H1 (cell line): ENCODE measurements at regions not wholly inside any gene's neighbourhood (a gene's known extent, or its start where the extent isn't known, plus 50 kb on each side); places are given as distances from the start of the nearest gene placed in this dataset.

Experiments
- CHD2 ChIP-seq: IDR thresholded peaks from 2 replicates; pipeline ENCODE4 v1.6.1; 2012; ENCODE audit warnings: low read length, improper control_type of control experiment
- CREB1 ChIP-seq: IDR thresholded peaks from 2 replicates; pipeline ENCODE4 v1.6.1; 2012; ENCODE audit warnings: inconsistent platforms
- EP300 ChIP-seq, 2 experiments: IDR thresholded peaks; 1 replicate in 1 of 2; 2 replicates in 1 of 2; pipeline ENCODE4 v1.6.1; 2011 to 2012; ENCODE audit warnings: low read depth in 2 of 2, low read length in 2 of 2, mild to moderate bottlenecking in 2 of 2, borderline replicate concordance in 1 of 2, inconsistent platforms in 1 of 2, moderate library complexity in 1 of 2
- EZH2 ChIP-seq: fragments of 200-600 bp; sonication (generic); IDR thresholded peaks from 2 replicates; pipeline ENCODE4 v1.7.1; 2012; ENCODE audit warnings: low read depth, mild to moderate bottlenecking, moderate library complexity, low read length, inconsistent platforms; ENCODE audit not compliant: severe bottlenecking
- FOSL1 ChIP-seq: IDR thresholded peaks from 2 replicates; pipeline ENCODE4 v1.6.1; 2011; ENCODE audit warnings: mild to moderate bottlenecking, low read depth, low read length, moderate library complexity; ENCODE audit not compliant: insufficient read depth
- HDAC2 ChIP-seq, 2 experiments: fragments of 300-600 bp in 1 of 2; sonication (generic) in 1 of 2; IDR thresholded peaks; 2 replicates each; pipeline ENCODE4 v1.6.1; 2011 to 2012; ENCODE audit warnings: low read depth in 2 of 2, low read length in 2 of 2, mild to moderate bottlenecking in 2 of 2, moderate library complexity in 2 of 2, borderline replicate concordance in 1 of 2, inconsistent platforms in 1 of 2
- PHF8 ChIP-seq: fragments of 200-600 bp; sonication (generic); conservative IDR thresholded peaks from 2 replicates; pipeline ENCODE4 v1.7.1; 2012; ENCODE audit warnings: low read depth, mild to moderate bottlenecking, inconsistent platforms, low read length, moderate library complexity
- POLR2A ChIP-seq, 2 experiments: IDR thresholded peaks; 1 replicate in 1 of 2; 2 replicates in 1 of 2; pipeline ENCODE4 v1.6.1; 2011; ENCODE audit warnings: low read depth in 2 of 2, low read length in 2 of 2, mild to moderate bottlenecking in 2 of 2; ENCODE audit errors: control extremely low read depth in 1 of 2
- RNF2 ChIP-seq: fragments of 200-900, 300-1000 bp; sonication (generic); IDR thresholded peaks from 2 replicates; pipeline ENCODE4 v1.7.1; 2016; ENCODE audit warnings: borderline replicate concordance, low read depth, mild to moderate bottlenecking, antibody characterized with exemption, low read length; ENCODE audit not compliant: poor library complexity, severe bottlenecking; ENCODE audit errors: missing control alignments
- TAF1 ChIP-seq: IDR thresholded peaks from 2 replicates; pipeline ENCODE4 v1.6.1; 2011; ENCODE audit warnings: mild to moderate bottlenecking, low read depth, low read length
- TF ChIP-seq, protein P1 (sequence below): IDR thresholded peaks from 2 replicates; pipeline ENCODE4 v1.6.1; 2012; ENCODE audit warnings: inconsistent platforms
- TF ChIP-seq, protein P2 (sequence below), 3 experiments: IDR thresholded peaks; 1 replicate in 2 of 3; 2 replicates in 1 of 3; pipeline versions ENCODE4 v1.5.1 to v1.6.1; 2011; ENCODE audit warnings: low read length in 3 of 3, mild to moderate bottlenecking in 3 of 3, inconsistent platforms in 2 of 3, low read depth in 1 of 3, moderate library complexity in 1 of 3; ENCODE audit not compliant: insufficient read depth in 1 of 3; ENCODE audit errors: control extremely low read depth in 1 of 3

DNA sequence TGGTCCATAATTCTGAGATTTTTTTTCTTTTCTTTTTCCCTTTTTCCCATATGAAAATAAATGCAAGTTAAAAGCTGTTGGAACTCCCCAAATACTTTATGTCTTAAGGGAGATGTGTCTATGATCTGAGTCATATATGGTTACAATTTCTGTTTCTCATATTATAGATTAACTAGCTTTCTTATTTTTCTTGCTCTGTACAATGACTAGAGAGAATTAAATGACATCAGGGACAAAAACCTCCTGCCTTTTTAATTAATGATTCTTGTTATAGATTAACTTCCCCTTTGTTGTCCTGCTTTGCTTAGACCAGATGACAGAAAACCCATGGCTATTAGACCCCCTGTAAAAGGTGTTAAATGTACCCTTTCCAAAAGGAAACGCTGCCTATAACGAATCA, 643.9 kb upstream of the NXPH2 start:
- TF ChIP-seq FOSL1 (no peak), TAF1 (no peak), CHD2 (no peak), HDAC2 (IDR thresholded peaks at IDR 0.05; ENCODE audit: borderline replicate concordance in 1 of 2, low read depth in 2 of 2, low read length in 2 of 2) (no peak), EP300 (IDR thresholded peaks at IDR 0.05; ENCODE audit: borderline replicate concordance in 1 of 2, low read depth in 2 of 2, low read length in 2 of 2) (no peak), POLR2A (IDR thresholded peaks at IDR 0.05; ENCODE audit: control extremely low read depth in 1 of 2, low read depth in 2 of 2, low read length in 2 of 2) (no peak), CREB1 (no peak), RNF2 (no peak), EZH2 (no peak), PHF8 (no peak)
- TF ChIP-seq, protein P1, sequence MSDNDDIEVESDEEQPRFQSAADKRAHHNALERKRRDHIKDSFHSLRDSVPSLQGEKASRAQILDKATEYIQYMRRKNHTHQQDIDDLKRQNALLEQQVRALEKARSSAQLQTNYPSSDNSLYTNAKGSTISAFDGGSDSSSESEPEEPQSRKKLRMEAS, result no peak
- TF ChIP-seq, protein P2, sequence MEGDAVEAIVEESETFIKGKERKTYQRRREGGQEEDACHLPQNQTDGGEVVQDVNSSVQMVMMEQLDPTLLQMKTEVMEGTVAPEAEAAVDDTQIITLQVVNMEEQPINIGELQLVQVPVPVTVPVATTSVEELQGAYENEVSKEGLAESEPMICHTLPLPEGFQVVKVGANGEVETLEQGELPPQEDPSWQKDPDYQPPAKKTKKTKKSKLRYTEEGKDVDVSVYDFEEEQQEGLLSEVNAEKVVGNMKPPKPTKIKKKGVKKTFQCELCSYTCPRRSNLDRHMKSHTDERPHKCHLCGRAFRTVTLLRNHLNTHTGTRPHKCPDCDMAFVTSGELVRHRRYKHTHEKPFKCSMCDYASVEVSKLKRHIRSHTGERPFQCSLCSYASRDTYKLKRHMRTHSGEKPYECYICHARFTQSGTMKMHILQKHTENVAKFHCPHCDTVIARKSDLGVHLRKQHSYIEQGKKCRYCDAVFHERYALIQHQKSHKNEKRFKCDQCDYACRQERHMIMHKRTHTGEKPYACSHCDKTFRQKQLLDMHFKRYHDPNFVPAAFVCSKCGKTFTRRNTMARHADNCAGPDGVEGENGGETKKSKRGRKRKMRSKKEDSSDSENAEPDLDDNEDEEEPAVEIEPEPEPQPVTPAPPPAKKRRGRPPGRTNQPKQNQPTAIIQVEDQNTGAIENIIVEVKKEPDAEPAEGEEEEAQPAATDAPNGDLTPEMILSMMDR (IDR thresholded peaks at IDR 0.05; ENCODE audit: control extremely low read depth in 1 of 3, insufficient read depth in 1 of 3, low read depth in 1 of 3, low read length in 3 of 3), result no peak
